HepG2 (cell line): ENCODE measurements at regions not wholly inside any gene's neighbourhood (a gene's known extent, or its start where the extent isn't known, plus 50 kb on each side); places are given as distances from the start of the nearest gene placed in this dataset.

ENCODE experiments used
- ATAC-seq: fragments of 200-7000 bp; cut with Tn5 transposase; 3 replicates; pipeline ENCODE4 v1.9.1; 2020; ENCODE audit warnings: mild to moderate bottlenecking, moderate library complexity
- BruUV-seq: library from RNA; stranded (reverse); fragments of 400-500 nt; replicated peaks from 2 replicates; lab custom pipeline; 2021; lab: Mats Ljungman, UMichigan
- CTCF ChIA-PET: fragments of 300-600 bp; formaldehyde crosslinking; extraction: SDS; loops from one replicate; lab custom pipeline; 2021; ENCODE audit warnings: low total read pairs, inconsistent platforms, low intra/inter-chr PET ratio; lab: Yijun Ruan, JAX
- POLR2A ChIA-PET: fragments of 350-600 bp; sonication (Branson Sonifier 250); formaldehyde crosslinking; loops from one replicate; lab custom pipeline; 2020; ENCODE audit warnings: antibody characterized with exemption, inconsistent platforms; lab: Yijun Ruan, JAX
- DNase-seq: peaks from one replicate; pipeline ENCODE4 v3.0.0-alpha.2; 2015; ENCODE audit warnings: low spot score
- FAIRE-seq: peaks from 3 replicates; lab custom pipeline; 2011; peaks lifted over from hg19 to GRCh38; lab: Jason Lieb, UNC
- H2AFZ ChIP-seq: one replicate; pipeline ENCODE4 v1.6.1; 2011; ENCODE audit warnings: low read length, inconsistent platforms
- H3K27ac ChIP-seq: fragments of 300-600 bp; 3 replicates; pipeline ENCODE4 v1.8.0; 2011; ENCODE audit warnings: mixed run types, mild to moderate bottlenecking, mixed read lengths, low read length, inconsistent platforms; ENCODE audit not compliant: insufficient read depth; ENCODE audit errors: extremely low read length
- H3K27me3 ChIP-seq, 2 experiments: fragments of 200-600 bp in 1 of 2; 2 replicates in 1 of 2; 3 replicates in 1 of 2; pipeline versions ENCODE4 v1.6.0 to v1.8.0; 2011; ENCODE audit warnings: low read length in 2 of 2, mild to moderate bottlenecking in 2 of 2, moderate library complexity in 2 of 2, inconsistent platforms in 1 of 2; ENCODE audit not compliant: insufficient read depth in 2 of 2, control insufficient read depth in 1 of 2
- H3K36me3 ChIP-seq, 2 experiments: fragments of 200-600 bp in 1 of 2; replicated peaks in 1 of 2; 2 replicates in 1 of 2; 3 replicates in 1 of 2; pipeline versions ENCODE4 v1.5.1 to v1.8.0; 2011; ENCODE audit warnings: low read length in 2 of 2, inconsistent platforms in 1 of 2; ENCODE audit not compliant: insufficient read depth in 2 of 2, control insufficient read depth in 1 of 2
- H3K4me1 ChIP-seq: 2 replicates; pipeline ENCODE4 v1.5.1; 2012; ENCODE audit warnings: low read length, inconsistent platforms; ENCODE audit not compliant: insufficient read depth
- H3K4me2 ChIP-seq: 2 replicates; pipeline ENCODE4 v1.6.0; 2011; ENCODE audit warnings: low read depth, low read length, inconsistent platforms
- H3K4me3 ChIP-seq, 3 experiments: fragments of 200-600 bp in 1 of 3; sonication (generic), shearing (Covaris generic) in 1 of 3; replicated peaks in 1 of 3; 2 replicates each; pipeline ENCODE4 v1.5.1; 2011 to 2016; ENCODE audit warnings: low read length in 3 of 3, inconsistent platforms in 2 of 3, low read depth in 2 of 3, mild to moderate bottlenecking in 2 of 3, control low read depth in 1 of 3, mixed read lengths in 1 of 3; ENCODE audit not compliant: insufficient read depth in 1 of 3
- H3K79me2 ChIP-seq: one replicate; pipeline ENCODE4 v1.6.1; 2011; ENCODE audit warnings: low read length, inconsistent platforms; ENCODE audit not compliant: insufficient read depth
- H3K9ac ChIP-seq: 2 replicates; pipeline ENCODE4 v1.6.0; 2011; ENCODE audit warnings: mild to moderate bottlenecking, low read depth, low read length, inconsistent platforms; ENCODE audit not compliant: insufficient read depth
- H3K9me3 ChIP-seq: 2 replicates; pipeline ENCODE4 v1.5.1; 2012; ENCODE audit warnings: mild to moderate bottlenecking, low read length
- H4K20me1 ChIP-seq: 2 replicates; pipeline ENCODE4 v1.6.0; 2011; ENCODE audit warnings: inconsistent platforms, mild to moderate bottlenecking, low read length, moderate library complexity; ENCODE audit not compliant: insufficient read depth
- BRF2 ChIP-seq: sonication (generic); formaldehyde crosslinking; IDR thresholded peaks from 2 replicates; pipeline ENCODE4 v1.8.1; 2022; ENCODE audit warnings: mild to moderate bottlenecking, missing genetic modification reagents
- CBX2 ChIP-seq, 2 experiments: fragments of 200-600 bp in 1 of 2; sonication (generic); formaldehyde crosslinking in 1 of 2; IDR thresholded peaks; 2 replicates each; pipeline versions ENCODE4 v1.7.0 to v1.8.1; 2018 to 2022; ENCODE audit warnings: low read depth in 2 of 2, low read length in 1 of 2, mild to moderate bottlenecking in 1 of 2, missing genetic modification reagents in 1 of 2
- ELF3 ChIP-seq: IDR thresholded peaks from 2 replicates; pipeline ENCODE4 v1.6.1; 2016; ENCODE audit warnings: missing genetic modification reagents, missing compliant biosample characterization
- HOXA7 ChIP-seq: sonication (generic); formaldehyde crosslinking; IDR thresholded peaks from 2 replicates; pipeline ENCODE4 v1.8.1; 2022; ENCODE audit warnings: mild to moderate bottlenecking, missing genetic modification reagents, moderate library complexity
- IRF1 ChIP-seq: sonication (generic); formaldehyde crosslinking; IDR thresholded peaks from 2 replicates; pipeline ENCODE4 v1.4.0; 2020; ENCODE audit warnings: low read depth, mild to moderate bottlenecking, missing genetic modification reagents
- KMT2B ChIP-seq: IDR thresholded peaks from 2 replicates; pipeline ENCODE4 v1.6.1; 2016; ENCODE audit warnings: missing genetic modification reagents, missing compliant biosample characterization
- USF2 ChIP-seq, 2 experiments: sonication (generic) in 1 of 2; formaldehyde crosslinking in 1 of 2; IDR thresholded peaks; 2 replicates each; pipeline versions ENCODE4 v1.5.1 to v1.6.1; 2011 to 2020; ENCODE audit warnings: borderline replicate concordance in 1 of 2, low read depth in 1 of 2, low read length in 1 of 2, mild to moderate bottlenecking in 1 of 2, missing genetic modification reagents in 1 of 2, moderate library complexity in 1 of 2
- ZFP82 ChIP-seq: sonication (generic); formaldehyde crosslinking; IDR thresholded peaks from 2 replicates; pipeline ENCODE4 v1.5.1; 2020; ENCODE audit warnings: mild to moderate bottlenecking, missing genetic modification reagents, borderline replicate concordance
- ZNF350 ChIP-seq: sonication (generic); formaldehyde crosslinking; IDR thresholded peaks from 2 replicates; pipeline ENCODE4 v1.4.0; 2020; ENCODE audit warnings: mild to moderate bottlenecking, low read depth, missing genetic modification reagents, borderline replicate concordance
- ZNF713 ChIP-seq: sonication (generic); formaldehyde crosslinking; IDR thresholded peaks from 2 replicates; pipeline ENCODE4 v1.4.0; 2020; ENCODE audit warnings: mild to moderate bottlenecking, missing genetic modification reagents
- ZNF777 ChIP-seq: sonication (generic); formaldehyde crosslinking; IDR thresholded peaks from 2 replicates; pipeline ENCODE4 v1.4.0; 2020; ENCODE audit warnings: missing genetic modification reagents
- ZNF816 ChIP-seq: sonication (generic); formaldehyde crosslinking; IDR thresholded peaks from 2 replicates; pipeline ENCODE4 v1.8.0; 2022; ENCODE audit warnings: missing genetic modification reagents, mild to moderate bottlenecking, borderline replicate concordance
- WGBS: methylation state at CpG from one replicate; pipeline ENCODE4 v1.1.6; 2017; ENCODE audit warnings: low lambda C conversion rate; 5-methylcytosine and 5-hydroxymethylcytosine counted together
- in situ Hi-C: cut with HindIII; loops from 2 replicates; pipeline ENCODE4 v1.10.0; 2017; ENCODE audit warnings: low pct_unique_long_range_greater_than_20kb; ENCODE audit not compliant: extremely low pct_ligation_motif_present
- intact Hi-C: fragments of 100-400 bp; cut with micrococcal nuclease; formaldehyde crosslinking; loops from one replicate; pipeline ENCODE4 v1.10.0; 2022; ENCODE audit not compliant: unreplicated experiment

- no peak for TF ChIP-seq ZFP82 (CRISPR knock-in tag)
- TF ChIP-seq KMT2B (CRISPR knock-in tag) = no peak
- TF ChIP-seq ZNF777 (CRISPR knock-in tag) = no peak
- no peak for TF ChIP-seq ZNF350 (CRISPR knock-in tag)
- no peak for TF ChIP-seq CBX2 (IDR thresholded peaks at IDR 0.05; ENCODE audit: low read depth, low read length)
- no peak for TF ChIP-seq CBX2 (CRISPR knock-in tag; IDR thresholded peaks at IDR 0.05; ENCODE audit: low read depth)
- TF ChIP-seq, all 625 proteins: peak for 0
Observed at GRCh38 chr13:112174476-112175110, 107.6 kb downstream of the SOX1 start (continued).

DNA sequence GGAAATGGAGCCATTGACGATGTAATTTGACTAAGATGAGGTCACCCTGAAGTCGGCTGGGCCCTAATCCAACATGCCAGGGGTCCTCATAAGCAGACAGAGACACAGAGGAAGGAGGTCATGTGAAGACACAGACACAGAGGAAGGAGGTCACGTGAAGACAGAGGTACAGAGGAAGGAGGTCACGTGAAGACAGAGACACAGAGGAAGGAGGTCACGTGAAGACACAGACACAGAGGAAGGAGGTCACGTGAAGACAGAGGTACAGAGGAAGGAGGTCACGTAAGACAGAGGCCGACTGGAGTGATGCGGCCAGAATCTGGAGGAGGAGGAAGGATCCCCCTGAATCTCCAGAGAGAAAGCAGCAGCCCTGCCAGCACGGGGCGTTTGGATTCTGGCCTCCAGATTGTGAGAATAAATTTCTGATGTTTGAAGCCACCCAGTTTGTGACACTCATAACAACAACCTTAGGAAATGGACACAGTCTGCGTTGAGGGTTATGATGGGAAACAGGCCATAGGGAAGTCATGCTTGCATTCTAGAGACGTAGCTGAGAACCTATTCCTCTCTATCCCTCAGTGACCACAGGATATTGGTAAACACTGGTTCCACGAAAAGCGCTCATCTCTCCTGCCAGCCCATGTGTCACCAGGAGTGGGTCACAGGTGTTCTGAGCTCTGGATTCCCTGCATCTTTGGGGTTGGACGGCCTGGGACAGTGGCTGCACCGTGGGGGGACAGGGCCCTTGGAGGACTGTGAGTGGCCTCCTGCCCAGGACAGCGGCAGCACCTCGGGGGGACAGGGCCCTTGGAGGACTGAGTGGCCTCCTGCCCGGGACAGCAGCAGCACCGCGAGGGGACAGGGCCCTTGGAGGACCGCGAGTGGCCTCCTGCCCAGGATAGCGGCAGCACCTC, 108.5 kb downstream of the SOX1 start:
- DNase-seq (no peak), ATAC-seq (no peak), FAIRE-seq (no peak)
- 26% methylated on average over 20 of the region's 25 CpGs for WGBS
- CTCF ChIA-PET = no interaction called here
- H4K20me1 ChIP-seq = no peaks in the 10 kb centered on the region
- no peaks in the 10 kb centered on the region for H3K79me2 ChIP-seq
- H3K4me3 ChIP-seq = no peak overlapping the region
- no peak overlapping the region for H3K27ac ChIP-seq
- no peak overlapping the region for H2AFZ ChIP-seq
- BruUV-seq = no TSS peak
- no peaks in the 10 kb centered on the region for H3K36me3 ChIP-seq
- H3K9ac ChIP-seq = no peak overlapping the region
- no peaks in the 10 kb centered on the region for H3K4me1 ChIP-seq
- no peak overlapping the region for H3K4me2 ChIP-seq
- 0 out of 2 replicates have a peak, but pooled peaks cover 5% of the 10 kb centered on the region for H3K9me3 ChIP-seq
- intact Hi-C loops (no loop called here), in situ Hi-C loops (no loop called here)
- POLR2A ChIA-PET = no interaction called here
- peaks cover 5 to 59% of the 10 kb centered on the region in 2 experiments; a peak in 4 of 5 replicates for H3K27me3 ChIP-seq
- TF ChIP-seq USF2 (IDR thresholded peaks at IDR 0.05; ENCODE audit: low read depth, low read length) = peak; percentile 50; the same call in 1 of the 2 replicates
- TF ChIP-seq USF2 (CRISPR knock-in tag; IDR thresholded peaks at IDR 0.05; ENCODE audit: borderline replicate concordance) = no peak
- TF ChIP-seq ELF3 = no peak
- TF ChIP-seq ZNF713 (CRISPR knock-in tag) = no peak
- TF ChIP-seq BRF2 (CRISPR knock-in tag) = no peak
- TF ChIP-seq ZNF816 = no peak
- TF ChIP-seq IRF1 = no peak
- TF ChIP-seq HOXA7 = no peak
